Loucy (cell line): ENCODE measurements at regions not wholly inside any gene's neighbourhood (a gene's known extent, or its start where the extent isn't known, plus 50 kb on each side); places are given as distances from the start of the nearest gene placed in this dataset.

Source experiments
- H2AFZ ChIP-seq: fragments of 200-600 bp; sonication (generic); 2 replicates; pipeline ENCODE4 v1.6.0; 2016; ENCODE audit warnings: antibody characterized with exemption, mild to moderate bottlenecking, low read length, moderate library complexity
- H3F3A ChIP-seq: fragments of 200-600 bp; 2 replicates; pipeline ENCODE4 v1.6.0; 2016; ENCODE audit warnings: antibody characterized with exemption, low read depth, mild to moderate bottlenecking
- H3K27me3 ChIP-seq: fragments of 200-600 bp; sonication (generic); 2 replicates; pipeline ENCODE4 v1.6.1; 2014; ENCODE audit warnings: low read length, mild to moderate bottlenecking; ENCODE audit not compliant: insufficient read depth, poor library complexity, severe bottlenecking
- H3K36me3 ChIP-seq: fragments of 200-600 bp; sonication (generic); 2 replicates; pipeline ENCODE4 v1.6.1; 2016; ENCODE audit warnings: low read length; ENCODE audit not compliant: insufficient read depth
- H3K4me1 ChIP-seq: fragments of 200-600 bp; sonication (generic); 2 replicates; pipeline ENCODE4 v1.5.1; 2014; ENCODE audit warnings: low read length, mild to moderate bottlenecking; ENCODE audit not compliant: insufficient read depth, poor library complexity, severe bottlenecking
- H3K4me2 ChIP-seq: fragments of 200-600 bp; sonication (generic); 2 replicates; pipeline ENCODE4 v1.6.0; 2014; ENCODE audit warnings: antibody characterized with exemption, low read length, low read depth, mild to moderate bottlenecking; ENCODE audit not compliant: poor library complexity, severe bottlenecking
- H3K4me3 ChIP-seq: fragments of 200-600 bp; sonication (generic); 2 replicates; pipeline ENCODE4 v1.5.1; 2014; ENCODE audit warnings: low read length, mild to moderate bottlenecking, mixed read lengths; ENCODE audit not compliant: poor library complexity, severe bottlenecking
- H3K79me2 ChIP-seq: fragments of 200-600 bp; sonication (generic); 2 replicates; pipeline ENCODE4 v1.6.1; 2014; ENCODE audit warnings: low read length; ENCODE audit not compliant: insufficient read depth
- H3K9ac ChIP-seq: fragments of 200-600 bp; sonication (generic); 2 replicates; pipeline ENCODE4 v1.6.0; 2014; ENCODE audit warnings: mild to moderate bottlenecking, low read depth, low read length, moderate library complexity; ENCODE audit not compliant: poor library complexity, severe bottlenecking
- H3K9me2 ChIP-seq: fragments of 200-600 bp; sonication (generic); replicated peaks from 2 replicates; pipeline ENCODE4 v1.6.1; 2016; ENCODE audit warnings: low read depth, low read length, mixed read lengths
- H3K9me3 ChIP-seq: fragments of 200-600 bp; sonication (generic); 2 replicates; pipeline ENCODE4 v1.6.1; 2014; ENCODE audit warnings: mild to moderate bottlenecking, antibody characterized with exemption, low read length, low read depth; ENCODE audit not compliant: insufficient read depth
- H4K20me1 ChIP-seq: fragments of 200-600 bp; sonication (generic); 2 replicates; pipeline ENCODE4 v1.6.0; 2014; ENCODE audit warnings: antibody characterized with exemption, low read length, mild to moderate bottlenecking; ENCODE audit not compliant: insufficient read depth, poor library complexity, severe bottlenecking
- EZH2phosphoT487 ChIP-seq: fragments of 200-600 bp; IDR thresholded peaks from 2 replicates; pipeline ENCODE4 v1.6.1; 2018; ENCODE audit warnings: antibody characterized with exemption, mild to moderate bottlenecking, moderate library complexity, borderline replicate concordance
- TF ChIP-seq, protein P1 (sequence below): fragments of 200-600 bp; sonication (generic); conservative IDR thresholded peaks from 2 replicates; pipeline ENCODE4 v1.5.1; 2014; ENCODE audit warnings: mild to moderate bottlenecking, antibody characterized with exemption, low read length

DNA sequence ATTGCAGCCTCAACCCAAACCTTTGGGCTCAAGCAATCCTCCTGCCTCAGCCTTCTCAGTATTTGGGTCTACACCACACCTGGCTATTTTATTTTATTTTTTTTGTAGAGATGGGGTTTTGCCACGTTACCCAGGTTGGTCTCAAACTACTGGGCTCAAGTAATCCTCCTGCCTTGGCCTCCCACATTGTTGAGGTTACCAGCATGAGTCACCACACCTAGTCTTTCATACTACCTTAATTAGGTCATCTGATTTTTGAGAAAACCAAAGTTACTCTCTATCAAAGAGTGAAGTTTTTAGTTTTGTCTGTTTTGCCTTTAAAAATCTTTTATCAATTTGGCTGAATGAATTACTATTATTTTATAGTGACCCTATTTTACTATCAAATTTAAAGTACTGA lies 335.6 kb upstream of the LRRC4C start:
- no peaks in the 10 kb centered on the region for H3K4me1 ChIP-seq
- H3K9ac ChIP-seq: no peak overlapping the region
- no peaks in the 10 kb centered on the region for H3K9me2 ChIP-seq
- no peak overlapping the region for H2AFZ ChIP-seq
- no peak overlapping the region for H3K4me2 ChIP-seq
- no peaks in the 10 kb centered on the region for H3F3A ChIP-seq
- no peak overlapping the region for H3K4me3 ChIP-seq
- H3K79me2 ChIP-seq: no peaks in the 10 kb centered on the region
- no peaks in the 10 kb centered on the region for H3K36me3 ChIP-seq
- no peaks in the 10 kb centered on the region; the same call in 1 of the 2 replicates for H3K9me3 ChIP-seq
- TF ChIP-seq EZH2phosphoT487: no peak
- TF ChIP-seq, protein P1, sequence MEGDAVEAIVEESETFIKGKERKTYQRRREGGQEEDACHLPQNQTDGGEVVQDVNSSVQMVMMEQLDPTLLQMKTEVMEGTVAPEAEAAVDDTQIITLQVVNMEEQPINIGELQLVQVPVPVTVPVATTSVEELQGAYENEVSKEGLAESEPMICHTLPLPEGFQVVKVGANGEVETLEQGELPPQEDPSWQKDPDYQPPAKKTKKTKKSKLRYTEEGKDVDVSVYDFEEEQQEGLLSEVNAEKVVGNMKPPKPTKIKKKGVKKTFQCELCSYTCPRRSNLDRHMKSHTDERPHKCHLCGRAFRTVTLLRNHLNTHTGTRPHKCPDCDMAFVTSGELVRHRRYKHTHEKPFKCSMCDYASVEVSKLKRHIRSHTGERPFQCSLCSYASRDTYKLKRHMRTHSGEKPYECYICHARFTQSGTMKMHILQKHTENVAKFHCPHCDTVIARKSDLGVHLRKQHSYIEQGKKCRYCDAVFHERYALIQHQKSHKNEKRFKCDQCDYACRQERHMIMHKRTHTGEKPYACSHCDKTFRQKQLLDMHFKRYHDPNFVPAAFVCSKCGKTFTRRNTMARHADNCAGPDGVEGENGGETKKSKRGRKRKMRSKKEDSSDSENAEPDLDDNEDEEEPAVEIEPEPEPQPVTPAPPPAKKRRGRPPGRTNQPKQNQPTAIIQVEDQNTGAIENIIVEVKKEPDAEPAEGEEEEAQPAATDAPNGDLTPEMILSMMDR: no peak
- no peaks in the 10 kb centered on the region for H3K27me3 ChIP-seq
- no peaks in the 10 kb centered on the region for H4K20me1 ChIP-seq

DNA sequence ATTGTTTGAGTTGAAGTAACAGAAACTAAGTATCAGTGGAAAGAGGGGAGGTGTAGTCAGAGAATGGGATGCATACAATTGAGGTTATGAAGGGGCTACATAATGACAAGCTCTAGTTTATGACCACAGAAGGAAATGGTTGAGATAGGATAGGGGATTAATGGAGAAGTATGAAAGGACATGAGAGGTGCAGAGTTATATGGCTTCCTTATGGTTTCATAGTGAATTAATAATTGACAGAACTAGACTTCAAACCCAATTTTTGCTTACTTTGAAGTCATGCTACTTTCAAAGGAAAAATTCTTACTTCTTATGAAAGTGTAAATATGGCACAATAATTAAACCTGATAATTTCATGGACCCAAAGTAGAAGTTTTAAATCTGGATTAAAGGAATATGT lies 340.3 kb upstream of the LRRC4C start:
- H3K36me3 ChIP-seq: no peaks in the 10 kb centered on the region
- no peak overlapping the region for H3K4me3 ChIP-seq
- H3K9me3 ChIP-seq: no peaks in the 10 kb centered on the region
- H3K4me2 ChIP-seq: no peak overlapping the region
- H3K79me2 ChIP-seq: no peaks in the 10 kb centered on the region
- no peaks in the 10 kb centered on the region for H3K4me1 ChIP-seq
- no peak overlapping the region for H3K9ac ChIP-seq
- no peaks in the 10 kb centered on the region for H4K20me1 ChIP-seq
- H3K27me3 ChIP-seq: no peaks in the 10 kb centered on the region
- no peaks in the 10 kb centered on the region for H3K9me2 ChIP-seq
- TF ChIP-seq EZH2phosphoT487: no peak
- TF ChIP-seq, protein P1: no peak
- H2AFZ ChIP-seq: no peak overlapping the region
- H3F3A ChIP-seq: no peaks in the 10 kb centered on the region

GRCh38 chr11:41803895-41804294 lies 344.4 kb upstream of the LRRC4C start:
- H3K9me3 ChIP-seq: no peaks in the 10 kb centered on the region
- no peak overlapping the region for H3K4me2 ChIP-seq
- no peaks in the 10 kb centered on the region for H3K27me3 ChIP-seq
- H3K4me1 ChIP-seq: no peaks in the 10 kb centered on the region
- no peak overlapping the region for H2AFZ ChIP-seq
- no peaks in the 10 kb centered on the region for H3K9me2 ChIP-seq
- no peak overlapping the region for H3K4me3 ChIP-seq
- H3K9ac ChIP-seq: no peak overlapping the region
- H3K36me3 ChIP-seq: no peaks in the 10 kb centered on the region
- no peaks in the 10 kb centered on the region for H3K79me2 ChIP-seq
- no peak for TF ChIP-seq EZH2phosphoT487
- TF ChIP-seq, protein P1: no peak
- no peaks in the 10 kb centered on the region for H3F3A ChIP-seq
- H4K20me1 ChIP-seq: no peaks in the 10 kb centered on the region
